SKM-1 (cell line): ENCODE measurements at regions not wholly inside any gene's neighbourhood (a gene's known extent, or its start where the extent isn't known, plus 50 kb on each side); places are given as distances from the start of the nearest gene placed in this dataset.

Experiments used
- DNase-seq: peaks from one replicate; lab custom pipeline; 2025; ENCODE audit not compliant: unreplicated experiment; lab: John Stamatoyannopoulos, UW

DNA sequence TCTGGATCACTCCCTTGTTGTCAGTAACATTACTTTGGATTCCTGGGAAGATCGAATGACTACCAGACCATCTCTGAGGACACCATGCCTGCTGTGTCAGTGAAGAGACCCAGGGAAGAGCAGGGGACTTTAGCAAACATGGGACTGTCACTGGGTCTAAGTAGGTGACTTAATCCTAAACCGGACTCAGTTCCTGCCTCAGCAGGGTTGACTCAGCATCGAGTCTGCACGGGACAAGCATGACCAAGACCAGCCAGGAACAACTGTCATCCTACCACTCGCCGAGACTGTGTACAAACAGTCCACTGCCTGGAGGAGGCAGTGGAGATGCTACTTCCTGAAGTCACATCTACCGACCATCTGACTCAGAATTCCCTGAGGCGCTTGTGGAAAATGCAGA lies 53.2 kb upstream of the RAB4A start:
- DNase-seq: no peak

- DNase-seq: no peak
These were observed 52.3 kb upstream of the RAB4A start for GRCh38 chr1:229218612-229219025.

DNA sequence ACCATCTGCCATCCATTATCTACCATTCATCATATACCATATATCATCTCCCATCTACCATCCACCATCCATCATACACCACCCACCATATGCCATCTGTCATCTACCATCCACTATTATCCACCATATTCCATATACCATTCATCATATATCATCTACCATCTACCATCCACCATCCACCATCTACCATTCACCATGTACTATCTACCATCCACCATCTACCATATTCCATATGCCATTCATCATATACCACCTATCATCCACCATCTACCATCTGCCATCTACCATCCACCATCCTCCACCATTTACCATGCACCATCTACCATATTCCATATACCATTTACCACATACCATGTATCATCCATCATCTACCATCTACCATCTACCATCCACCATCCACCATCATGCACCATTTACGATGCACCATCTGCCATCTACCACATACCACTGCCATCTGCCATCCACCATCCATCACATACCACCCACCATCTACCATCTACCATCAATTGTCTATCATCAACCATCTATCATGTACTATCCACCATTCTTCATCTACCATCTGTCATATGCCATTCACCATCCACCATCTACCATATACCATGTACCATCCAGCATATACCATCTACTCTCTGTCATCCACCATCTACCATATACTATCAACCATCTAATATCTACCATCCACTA lies 50.6 kb upstream of the RAB4A start:
- no peak for DNase-seq

DNA sequence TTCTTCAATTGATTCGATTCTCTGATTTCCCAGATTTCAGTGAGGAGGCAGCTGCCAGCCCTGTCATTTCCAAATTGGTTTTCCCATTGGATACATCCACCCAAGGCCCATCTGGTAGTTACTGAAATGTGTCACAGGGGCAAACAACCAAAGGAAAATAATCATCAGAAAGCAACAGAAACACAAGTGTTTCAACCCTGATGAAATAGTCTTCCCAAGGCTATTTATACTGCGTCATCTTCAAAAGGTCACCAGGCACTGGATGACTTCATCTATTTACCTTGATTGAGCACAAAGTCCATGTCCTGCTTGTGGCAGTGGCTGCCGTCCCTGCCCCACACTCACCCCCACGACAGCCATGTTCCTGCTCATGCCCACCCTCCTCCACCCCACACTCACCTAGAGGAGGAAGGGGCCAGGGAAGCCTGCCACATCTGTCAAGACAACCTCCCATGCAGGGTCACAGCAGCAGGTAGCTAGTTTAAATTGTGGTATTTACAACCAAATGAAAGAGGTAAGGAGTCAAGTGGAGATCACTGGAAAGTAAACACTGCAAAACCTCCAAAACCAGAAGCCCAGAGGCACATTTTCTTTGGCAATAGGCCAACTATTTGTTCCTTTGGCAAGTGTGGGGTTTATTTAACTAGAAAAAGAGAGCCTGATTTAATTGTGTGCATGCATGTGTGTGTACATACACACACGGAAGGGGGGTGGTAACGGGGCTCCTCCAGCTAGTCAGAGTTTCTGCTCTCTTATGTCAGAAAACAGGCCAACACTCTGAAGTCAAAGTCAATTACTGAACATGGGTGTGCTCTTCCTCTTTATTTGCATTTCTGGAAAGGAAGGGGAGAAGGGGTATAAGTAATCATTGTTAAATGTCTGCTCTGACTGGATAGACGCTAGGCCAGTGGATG lies 49.5 kb upstream of the RAB4A start:
- DNase-seq: no peak
